NK-92 treated with Interleukin-12 subunit alpha and Interleukin-12 subunit beta, amount 100 ng/mL, for 24 hours (cell line): ENCODE measurements at regions not wholly inside any gene's neighbourhood (a gene's known extent, or its start where the extent isn't known, plus 50 kb on each side); places are given as distances from the start of the nearest gene placed in this dataset.
"Not testable (repeated sequence)": the region's sequence is repeated elsewhere in the genome, so short reads cannot be mapped to it uniquely, and the experiment has no call there.

ENCODE experiments used
- DNase-seq: peaks from one replicate; lab custom pipeline; 2025; lab: John Stamatoyannopoulos, UW

GRCh38 chr2:82237994-82238662, 1933.6 kb upstream of the LRRTM1 start:
- no peak for DNase-seq

GRCh38 chr2:82234283-82234874, 1929.8 kb upstream of the LRRTM1 start:
- DNase-seq: no peak

- DNase-seq: no peak
Measured at GRCh38 chr2:82233806-82234205, 1929.3 kb upstream of the LRRTM1 start.

GRCh38 chr2:82230406-82230805, 1925.9 kb upstream of the LRRTM1 start:
- no peak for DNase-seq

GRCh38 chr2:82226441-82226840, 1921.9 kb upstream of the LRRTM1 start:
- DNase-seq: no peak

GRCh38 chr2:82224301-82224940, 1919.9 kb upstream of the LRRTM1 start:
- no peak for DNase-seq

GRCh38 chr2:82215212-82215611, 1910.7 kb upstream of the LRRTM1 start:
- no peak for DNase-seq

- DNase-seq: no peak
Measured at GRCh38 chr2:82199493-82199852, 1894.9 kb upstream of the LRRTM1 start.

GRCh38 chr2:82198809-82199492, 1894.4 kb upstream of the LRRTM1 start:
- DNase-seq: no peak

GRCh38 chr2:82182270-82182669, 1877.7 kb upstream of the LRRTM1 start:
- no peak for DNase-seq

GRCh38 chr2:82175210-82175609, 1870.7 kb upstream of the LRRTM1 start:
- not testable (repeated sequence) for DNase-seq

- no peak for DNase-seq
Measured at GRCh38 chr2:82172483-82172882, 1867.9 kb upstream of the LRRTM1 start.

GRCh38 chr2:82169379-82169778, 1864.8 kb upstream of the LRRTM1 start:
- no peak for DNase-seq

GRCh38 chr2:82165377-82165776, 1860.8 kb upstream of the LRRTM1 start:
- DNase-seq: no peak

GRCh38 chr2:82158150-82158549, 1853.6 kb upstream of the LRRTM1 start:
- no peak for DNase-seq

GRCh38 chr2:82155469-82155868, 1850.9 kb upstream of the LRRTM1 start:
- DNase-seq: no peak

- DNase-seq: no peak
Measured at GRCh38 chr2:82143343-82143742, 1838.8 kb upstream of the LRRTM1 start.

GRCh38 chr2:82139979-82140611, 1835.5 kb upstream of the LRRTM1 start:
- DNase-seq: no peak

GRCh38 chr2:82137441-82137840, 1832.9 kb upstream of the LRRTM1 start:
- no peak for DNase-seq

- DNase-seq: no peak
Measured at GRCh38 chr2:82128051-82128450, 1823.5 kb upstream of the LRRTM1 start.

- DNase-seq: no peak
Measured at GRCh38 chr2:82124629-82125028, 1820.1 kb upstream of the LRRTM1 start.

GRCh38 chr2:82120654-82121053, 1816.1 kb upstream of the LRRTM1 start:
- DNase-seq: no peak

GRCh38 chr2:82120115-82120514, 1815.6 kb upstream of the LRRTM1 start:
- DNase-seq: no peak
